ENCODE measurements at regions not wholly inside any gene's neighbourhood (a gene's known extent, or its start where the extent isn't known, plus 50 kb on each side); places are given as distances from the start of the nearest gene placed in this dataset.

- TF ChIP-seq POLR2AphosphoS5 (IDR thresholded peaks at IDR 0.05; ENCODE audit: low read depth, low read length) (no peak), POLR2A (IDR thresholded peaks at IDR 0.05; ENCODE audit: low read depth, low read length) (no peak)
These were observed 295.7 kb downstream of the KCNJ2 start for GRCh38 chr17:70464995-70465394.
